Astrocyte (in vitro differentiated cells and primary cell): ENCODE measurements at regions not wholly inside any gene's neighbourhood (a gene's known extent, or its start where the extent isn't known, plus 50 kb on each side); places are given as distances from the start of the nearest gene placed in this dataset.

Source experiments
- DNase-seq: peaks from one replicate; pipeline ENCODE4 v3.0.0-alpha.2; 2010; ENCODE audit warnings: low read depth
- FAIRE-seq: peaks from 2 replicates; lab custom pipeline; 2011; peaks lifted over from hg19 to GRCh38; lab: Jason Lieb, UNC
- H2AFZ ChIP-seq: 2 replicates; pipeline ENCODE4 v1.6.0; 2012; ENCODE audit warnings: low read depth, low read length, inconsistent platforms
- H3K27ac ChIP-seq: 2 replicates; pipeline ENCODE4 v1.5.1; 2011; ENCODE audit warnings: low read depth, low read length, inconsistent platforms
- H3K27me3 ChIP-seq: 2 replicates; pipeline ENCODE4 v1.6.0; 2011; ENCODE audit warnings: low read length, inconsistent platforms; ENCODE audit not compliant: insufficient read depth
- H3K36me3 ChIP-seq: 2 replicates; pipeline ENCODE4 v1.5.1; 2011; ENCODE audit warnings: low read length, inconsistent platforms; ENCODE audit not compliant: insufficient read depth
- H3K4me1 ChIP-seq: 2 replicates; pipeline ENCODE4 v1.5.1; 2011; ENCODE audit warnings: low read length, inconsistent platforms; ENCODE audit not compliant: insufficient read depth
- H3K4me2 ChIP-seq: 2 replicates; pipeline ENCODE4 v1.6.0; 2012; ENCODE audit warnings: low read length, inconsistent platforms
- H3K4me3 ChIP-seq: 2 replicates; pipeline ENCODE4 v1.5.1; 2011; ENCODE audit warnings: low read depth, mild to moderate bottlenecking, low read length, inconsistent platforms; ENCODE audit not compliant: insufficient read depth
- H3K79me2 ChIP-seq: 2 replicates; pipeline ENCODE4 v1.6.0; 2012; ENCODE audit warnings: mild to moderate bottlenecking, low read length, inconsistent platforms; ENCODE audit not compliant: insufficient read depth
- H3K9ac ChIP-seq: 2 replicates; pipeline ENCODE4 v1.6.0; 2012; ENCODE audit warnings: mild to moderate bottlenecking, low read length, inconsistent platforms
- H3K9me3 ChIP-seq: 2 replicates; pipeline ENCODE4 v1.5.1; 2012; ENCODE audit warnings: low read depth, mild to moderate bottlenecking, low read length, inconsistent platforms; ENCODE audit not compliant: insufficient read depth
- H4K20me1 ChIP-seq: 2 replicates; pipeline ENCODE4 v1.6.0; 2012; ENCODE audit warnings: low read length, inconsistent platforms; ENCODE audit not compliant: insufficient read depth
- H3K27ac Mint-ChIP-seq: one replicate; pipeline ENCODE4 v1.8.0; 2021; ENCODE audit warnings: mild to moderate bottlenecking, mixed read lengths; ENCODE audit not compliant: unreplicated experiment
- H3K27me3 Mint-ChIP-seq: one replicate; pipeline ENCODE4 v1.8.0; 2021; ENCODE audit warnings: low read depth, mixed read lengths; ENCODE audit not compliant: unreplicated experiment
- H3K36me3 Mint-ChIP-seq: one replicate; pipeline ENCODE4 v1.8.0; 2021; ENCODE audit warnings: low read depth, mixed read lengths; ENCODE audit not compliant: unreplicated experiment
- H3K4me1 Mint-ChIP-seq: one replicate; pipeline ENCODE4 v1.8.0; 2021; ENCODE audit warnings: low read depth, mixed read lengths; ENCODE audit not compliant: unreplicated experiment
- H3K4me3 Mint-ChIP-seq: one replicate; pipeline ENCODE4 v1.8.0; 2021; ENCODE audit warnings: mild to moderate bottlenecking, moderate library complexity, mixed read lengths; ENCODE audit not compliant: unreplicated experiment
- H3K9me3 Mint-ChIP-seq: one replicate; pipeline ENCODE4 v1.8.0; 2021; ENCODE audit warnings: mild to moderate bottlenecking, mixed read lengths; ENCODE audit not compliant: unreplicated experiment
- EZH2 ChIP-seq: IDR thresholded peaks from 2 replicates; pipeline ENCODE4 v1.6.1; 2012; ENCODE audit warnings: mild to moderate bottlenecking, low read length, inconsistent platforms; ENCODE audit not compliant: insufficient read depth
- TF ChIP-seq, protein P1 (sequence below): IDR thresholded peaks from 2 replicates; pipeline ENCODE4 v1.5.1; 2011; ENCODE audit warnings: low read depth, mild to moderate bottlenecking, inconsistent platforms, low read length, moderate library complexity; ENCODE audit not compliant: insufficient read depth

DNA sequence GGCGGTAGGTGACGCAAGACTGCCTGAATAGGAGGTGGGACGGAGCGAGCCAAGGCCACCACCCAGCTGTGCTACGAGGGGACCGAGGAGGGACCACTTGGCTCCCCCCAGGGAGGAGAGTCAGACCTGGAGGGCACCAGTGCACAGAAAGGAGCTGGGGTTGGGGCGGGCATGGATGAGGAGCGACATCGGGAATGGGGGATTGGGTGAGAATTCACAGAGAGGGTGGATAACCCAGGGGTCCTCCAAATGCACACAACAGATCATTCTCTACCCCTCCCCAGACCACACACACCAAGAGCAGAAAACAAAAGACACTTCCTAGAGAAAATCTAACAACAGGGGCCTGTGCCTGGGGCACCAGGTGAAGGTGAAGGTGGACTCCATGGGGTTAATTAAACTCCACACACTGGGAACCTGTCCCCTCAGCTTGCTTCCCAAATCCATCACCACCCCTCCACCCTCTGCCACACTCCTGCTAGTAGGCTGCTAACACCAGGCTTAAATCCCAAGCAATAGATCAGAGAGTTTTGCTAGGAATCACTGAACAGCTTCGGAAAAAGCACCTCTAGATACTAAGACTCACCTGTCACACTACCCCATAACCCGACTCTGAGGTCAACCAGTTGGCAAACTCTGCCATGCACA, 274.6 kb downstream of the EIPR1 start:
- Mint-ChIP-seq H3K27ac (no peak overlapping the region), H3K36me3 (peaks cover 6% of the 10 kb centered on the region), H3K4me1 (peaks cover 9% of the 10 kb centered on the region), H3K9me3 (peaks cover 7% of the 10 kb centered on the region), H3K27me3 (peaks cover 38% of the 10 kb centered on the region), H3K4me3 (no peak overlapping the region)
- no peaks in the 10 kb centered on the region for H3K27me3 ChIP-seq
- H4K20me1 ChIP-seq = no peaks in the 10 kb centered on the region
- TF ChIP-seq, protein P1, sequence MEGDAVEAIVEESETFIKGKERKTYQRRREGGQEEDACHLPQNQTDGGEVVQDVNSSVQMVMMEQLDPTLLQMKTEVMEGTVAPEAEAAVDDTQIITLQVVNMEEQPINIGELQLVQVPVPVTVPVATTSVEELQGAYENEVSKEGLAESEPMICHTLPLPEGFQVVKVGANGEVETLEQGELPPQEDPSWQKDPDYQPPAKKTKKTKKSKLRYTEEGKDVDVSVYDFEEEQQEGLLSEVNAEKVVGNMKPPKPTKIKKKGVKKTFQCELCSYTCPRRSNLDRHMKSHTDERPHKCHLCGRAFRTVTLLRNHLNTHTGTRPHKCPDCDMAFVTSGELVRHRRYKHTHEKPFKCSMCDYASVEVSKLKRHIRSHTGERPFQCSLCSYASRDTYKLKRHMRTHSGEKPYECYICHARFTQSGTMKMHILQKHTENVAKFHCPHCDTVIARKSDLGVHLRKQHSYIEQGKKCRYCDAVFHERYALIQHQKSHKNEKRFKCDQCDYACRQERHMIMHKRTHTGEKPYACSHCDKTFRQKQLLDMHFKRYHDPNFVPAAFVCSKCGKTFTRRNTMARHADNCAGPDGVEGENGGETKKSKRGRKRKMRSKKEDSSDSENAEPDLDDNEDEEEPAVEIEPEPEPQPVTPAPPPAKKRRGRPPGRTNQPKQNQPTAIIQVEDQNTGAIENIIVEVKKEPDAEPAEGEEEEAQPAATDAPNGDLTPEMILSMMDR = no peak
- TF ChIP-seq EZH2 = no peak
- FAIRE-seq = no peak
- no peak overlapping the region for H3K4me3 ChIP-seq
- no peak overlapping the region for H3K9ac ChIP-seq
- H2AFZ ChIP-seq = no peak overlapping the region
- no peak overlapping the region for H3K4me2 ChIP-seq
- DNase-seq = no peak
- peaks cover 5% of the 10 kb centered on the region for H3K9me3 ChIP-seq
- no peaks in the 10 kb centered on the region for H3K36me3 ChIP-seq
- no peaks in the 10 kb centered on the region for H3K4me1 ChIP-seq
- no peak overlapping the region for H3K27ac ChIP-seq
- H3K79me2 ChIP-seq = no peaks in the 10 kb centered on the region

GRCh38 chr2:3102081-3102921, 275.3 kb downstream of the EIPR1 start:
- peaks cover 7% of the 10 kb centered on the region for H3K9me3 Mint-ChIP-seq
- no peak overlapping the region for H3K4me2 ChIP-seq
- H3K27me3 Mint-ChIP-seq = peaks cover 44% of the 10 kb centered on the region
- H4K20me1 ChIP-seq = no peaks in the 10 kb centered on the region
- H3K27me3 ChIP-seq = no peaks in the 10 kb centered on the region
- no peak overlapping the region for H3K4me3 Mint-ChIP-seq
- no peak overlapping the region for H3K27ac ChIP-seq
- peaks cover 9% of the 10 kb centered on the region for H3K4me1 Mint-ChIP-seq
- TF ChIP-seq EZH2 = no peak
- TF ChIP-seq, protein P1 = no peak
- no peak for FAIRE-seq
- no peaks in the 10 kb centered on the region for H3K9me3 ChIP-seq
- H2AFZ ChIP-seq = no peak overlapping the region
- H3K79me2 ChIP-seq = no peaks in the 10 kb centered on the region
- no peak overlapping the region for H3K9ac ChIP-seq
- peaks cover 6% of the 10 kb centered on the region for H3K36me3 Mint-ChIP-seq
- H3K4me3 ChIP-seq = no peak overlapping the region
- H3K4me1 ChIP-seq = no peaks in the 10 kb centered on the region
- no peak for DNase-seq
- H3K36me3 ChIP-seq = no peaks in the 10 kb centered on the region
- H3K27ac Mint-ChIP-seq = no peak overlapping the region
